Subcutaneous abdominal adipose tissue (tissue), 5 donors: ENCODE measurements at regions not wholly inside any gene's neighbourhood (a gene's known extent, or its start where the extent isn't known, plus 50 kb on each side); places are given as distances from the start of the nearest gene placed in this dataset.
A peak's percentile ranks its signal among the peaks of the same experiment; 100 is the strongest.

ENCODE experiments used
- H3K27ac ChIP-seq: one replicate; pipeline ENCODE4 v1.7.0; 2013; ENCODE audit warnings: low read depth, mild to moderate bottlenecking, inconsistent platforms, low read length, moderate library complexity
- H3K27me3 ChIP-seq, 5 donors: one replicate each; pipeline ENCODE4 v1.7.0; 2013; ENCODE audit warnings: low read length in 5 of 5, inconsistent platforms in 1 of 5; ENCODE audit not compliant: control insufficient read depth in 5 of 5, insufficient read depth in 4 of 5
- H3K36me3 ChIP-seq, 5 donors: one replicate each; pipeline ENCODE4 v1.7.0; 2013; ENCODE audit warnings: low read length in 5 of 5; ENCODE audit not compliant: control insufficient read depth in 5 of 5, insufficient read depth in 5 of 5
- H3K4me1 ChIP-seq, 5 donors: one replicate each; pipeline ENCODE4 v1.7.0; 2013; ENCODE audit warnings: low read length in 5 of 5, mild to moderate bottlenecking in 3 of 5, moderate library complexity in 1 of 5; ENCODE audit not compliant: control insufficient read depth in 5 of 5, insufficient read depth in 5 of 5
- H3K4me3 ChIP-seq, 5 donors: one replicate each; pipeline ENCODE4 v1.7.0; 2013; ENCODE audit warnings: low read length in 5 of 5, low read depth in 1 of 5
- H3K9ac ChIP-seq, 5 donors: one replicate each; pipeline ENCODE4 v1.7.0; 2013; ENCODE audit warnings: low read length in 5 of 5, mild to moderate bottlenecking in 4 of 5, moderate library complexity in 3 of 5
- H3K9me3 ChIP-seq, 5 donors: one replicate each; pipeline ENCODE4 v1.7.0; 2013; ENCODE audit warnings: low read length in 5 of 5; ENCODE audit not compliant: control insufficient read depth in 5 of 5
- donor health status: healthy.
- donor health status: healthy.
- donor health status: healthy.
- donor health status: healthy.
- donor health status: healthy.

- Histone ChIP-seq H3K36me3 (no peaks in the 10 kb centered on the region), H3K27ac (no peak overlapping the region), H3K9me3 (peaks cover 0 to 2% (median 0%) of the 10 kb centered on the region in 5 donors), H3K4me1 (no peaks in the 10 kb centered on the region), H3K4me3 (no peak overlapping the region), H3K27me3 (no peaks in the 10 kb centered on the region), H3K9ac (no peak overlapping the region)
These were observed 595.7 kb upstream of the ARID1B start for GRCh38 chr6:156181506-156181905.

- Histone ChIP-seq H3K4me3 (peak overlapping the region in 1 of 5 donors; percentile 13), H3K4me1 (peaks cover 0 to 7% (median 0%) of the 10 kb centered on the region in 5 donors), H3K36me3 (no peaks in the 10 kb centered on the region), H3K9me3 (peaks cover 0 to 2% (median 0%) of the 10 kb centered on the region in 5 donors), H3K27me3 (no peaks in the 10 kb centered on the region), H3K9ac (no peak overlapping the region), H3K27ac (no peak overlapping the region)
These were observed 601.2 kb upstream of the ARID1B start for GRCh38 chr6:156175971-156176421.

DNA sequence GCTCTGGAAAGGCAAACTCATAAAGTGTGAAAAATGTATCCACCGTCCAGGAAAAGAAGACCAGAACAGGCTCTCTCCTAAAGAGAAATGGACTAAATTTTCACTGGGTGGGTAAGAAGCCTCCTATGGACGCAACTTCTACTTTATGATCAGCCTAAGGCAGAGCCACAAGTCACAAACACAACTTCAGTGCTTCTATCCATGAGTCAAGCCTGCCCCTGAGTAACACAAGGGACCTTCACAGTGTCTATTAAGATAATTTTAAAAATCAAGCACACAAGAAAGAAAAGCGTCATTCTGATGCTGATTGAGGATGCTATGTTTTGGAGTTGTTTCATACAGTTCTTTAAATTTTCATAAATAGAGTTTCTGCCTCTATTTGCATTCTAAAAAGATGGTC is 601.7 kb upstream of the ARID1B start:
- Histone ChIP-seq H3K9ac (no peak overlapping the region), H3K4me1 (peaks cover 0 to 7% (median 0%) of the 10 kb centered on the region in 5 donors), H3K27me3 (no peaks in the 10 kb centered on the region), H3K9me3 (peaks cover 0 to under 1% (median 0%) of the 10 kb centered on the region in 5 donors), H3K27ac (no peak overlapping the region), H3K36me3 (no peaks in the 10 kb centered on the region), H3K4me3 (no peak overlapping the region)

DNA sequence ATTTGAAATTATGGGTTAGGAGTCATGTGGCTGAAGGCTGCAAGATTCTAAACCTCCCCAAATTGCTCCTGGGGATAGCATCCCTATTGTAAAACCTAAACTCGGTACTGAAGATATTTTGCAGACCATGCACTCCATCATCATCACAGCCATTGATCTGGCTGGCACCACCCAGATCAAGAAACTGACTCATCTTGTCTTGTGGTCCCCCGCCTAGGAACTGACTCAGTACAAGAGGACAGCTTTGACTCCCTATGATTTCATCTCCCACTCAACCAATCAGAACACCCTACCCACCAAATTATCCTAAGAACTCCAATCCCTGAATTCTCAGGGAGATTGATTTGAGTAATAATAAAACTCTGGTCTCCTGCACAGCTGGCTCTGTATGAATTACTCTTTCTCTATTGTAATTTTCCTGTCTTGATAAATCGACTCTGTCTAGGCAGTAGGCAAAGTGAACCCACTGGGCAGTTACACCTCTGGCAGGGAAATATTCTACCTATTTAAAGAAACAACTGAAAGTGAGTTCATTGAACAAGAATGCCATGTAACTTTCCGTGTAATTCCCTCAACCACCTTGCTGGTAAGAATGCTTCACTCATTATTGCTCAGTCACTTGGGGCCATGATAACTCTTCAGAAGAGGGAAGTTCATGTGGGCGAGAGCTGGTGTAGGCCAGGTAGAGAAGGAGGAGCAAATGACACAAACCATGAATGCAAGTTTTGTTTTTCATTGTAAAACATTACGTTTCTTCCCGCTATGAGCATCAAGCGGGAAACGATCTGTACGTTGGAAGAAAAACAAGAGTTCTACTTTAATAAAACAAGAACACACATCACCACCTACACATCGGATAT is 602.9 kb upstream of the ARID1B start:
- Histone ChIP-seq H3K27ac (no peak overlapping the region), H3K4me1 (peaks cover 0 to 7% (median 0%) of the 10 kb centered on the region in 5 donors), H3K36me3 (no peaks in the 10 kb centered on the region), H3K4me3 (no peak overlapping the region), H3K9me3 (no peaks in the 10 kb centered on the region), H3K9ac (no peak overlapping the region), H3K27me3 (no peaks in the 10 kb centered on the region)

- Histone ChIP-seq H3K9ac (no peak overlapping the region), H3K9me3 (no peaks in the 10 kb centered on the region), H3K36me3 (no peaks in the 10 kb centered on the region), H3K4me3 (no peak overlapping the region), H3K27ac (no peak overlapping the region), H3K4me1 (peaks cover 0 to 28% (median 7%) of the 10 kb centered on the region in 5 donors), H3K27me3 (no peaks in the 10 kb centered on the region)
These were observed 607.8 kb upstream of the ARID1B start for GRCh38 chr6:156169371-156169770.

GRCh38 chr6:156167625-156168071 is 609.5 kb upstream of the ARID1B start:
- Histone ChIP-seq H3K36me3 (no peaks in the 10 kb centered on the region), H3K27ac (peak overlapping the region; percentile 61), H3K9me3 (no peaks in the 10 kb centered on the region), H3K4me3 (peak overlapping the region in 4 of 5 donors; percentile 37 to 62 (median 50)), H3K27me3 (no peaks in the 10 kb centered on the region), H3K9ac (peak overlapping the region in 3 of 5 donors; percentile 13 to 39 (median 38)), H3K4me1 (peaks cover 0 to 37% (median 7%) of the 10 kb centered on the region in 5 donors)

GRCh38 chr6:156167016-156167624 is 610.1 kb upstream of the ARID1B start:
- Histone ChIP-seq H3K4me1 (peaks cover 0 to 37% (median 7%) of the 10 kb centered on the region in 5 donors), H3K36me3 (no peaks in the 10 kb centered on the region), H3K4me3 (peak overlapping the region in 4 of 5 donors; percentile 37 to 62 (median 50)), H3K27me3 (no peaks in the 10 kb centered on the region), H3K27ac (peak overlapping the region; percentile 61), H3K9me3 (no peaks in the 10 kb centered on the region), H3K9ac (peak overlapping the region in 3 of 5 donors; percentile 13 to 39 (median 38))

DNA sequence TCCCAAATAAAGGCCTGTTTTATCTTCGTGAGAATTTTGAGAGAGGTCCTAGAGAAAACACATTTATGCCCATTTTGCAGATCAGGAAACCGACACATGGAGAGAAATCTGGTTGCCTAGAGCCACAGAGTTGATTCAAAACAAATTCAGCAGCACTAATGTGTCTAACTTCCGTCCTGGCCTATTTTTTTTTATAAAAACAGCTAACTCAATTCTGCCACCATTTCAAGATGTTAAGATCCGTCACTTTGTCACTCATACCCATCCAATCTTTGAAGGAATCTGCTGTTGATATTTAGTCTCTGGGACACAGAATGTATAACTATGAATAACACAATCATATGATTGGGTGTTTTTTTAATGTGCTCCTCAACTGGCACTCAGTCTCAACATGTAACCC is 611.1 kb upstream of the ARID1B start:
- Histone ChIP-seq H3K27me3 (no peaks in the 10 kb centered on the region), H3K27ac (no peak overlapping the region), H3K4me3 (no peak overlapping the region), H3K9ac (no peak overlapping the region), H3K36me3 (no peaks in the 10 kb centered on the region), H3K9me3 (no peaks in the 10 kb centered on the region), H3K4me1 (peaks cover 0 to 37% (median 7%) of the 10 kb centered on the region in 5 donors)

DNA sequence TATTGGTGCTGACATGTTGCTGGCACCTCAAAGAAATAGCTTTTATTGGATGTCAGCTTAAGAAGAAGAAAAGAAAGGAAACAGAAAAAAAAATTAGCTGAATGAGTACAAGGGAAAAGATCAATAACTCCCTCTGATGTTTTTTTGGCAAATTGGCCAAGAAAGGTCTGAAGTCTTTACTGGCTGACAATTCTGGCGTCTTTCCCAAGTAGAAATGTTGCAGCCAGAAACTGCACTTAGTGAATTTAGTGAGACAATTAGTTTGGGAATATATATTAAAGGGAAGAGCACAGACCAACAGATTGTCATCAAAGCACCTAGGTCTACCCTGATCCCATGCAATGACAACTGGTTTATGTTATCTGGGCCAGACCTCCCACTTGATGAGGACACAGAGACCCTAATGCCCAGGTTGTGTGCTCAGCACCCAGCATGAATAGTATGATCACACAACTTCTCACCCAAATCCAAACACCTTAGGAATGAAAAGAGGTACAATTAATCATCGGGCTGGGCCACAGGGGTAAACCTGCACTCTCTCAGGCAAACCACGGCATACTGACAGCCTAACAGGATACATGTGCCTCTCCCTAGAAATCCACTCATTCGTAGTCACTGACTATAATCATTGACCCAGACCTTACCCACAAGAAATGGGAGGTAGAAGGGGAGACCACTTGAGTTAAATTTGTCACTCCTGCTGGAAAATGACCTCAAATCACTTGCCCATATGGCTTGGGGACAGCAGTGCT is 612.3 kb upstream of the ARID1B start:
- H3K4me3 ChIP-seq = no peak overlapping the region
- no peaks in the 10 kb centered on the region for H3K36me3 ChIP-seq
- no peak overlapping the region for H3K9ac ChIP-seq
- H3K9me3 ChIP-seq = no peaks in the 10 kb centered on the region
- no peak overlapping the region for H3K27ac ChIP-seq
- H3K4me1 ChIP-seq = peaks cover 0 to 37% (median 7%) of the 10 kb centered on the region in 5 donors
- H3K27me3 ChIP-seq = no peaks in the 10 kb centered on the region
